Non-pigmented ciliary epithelial cell (primary cell): ENCODE measurements at regions not wholly inside any gene's neighbourhood (a gene's known extent, or its start where the extent isn't known, plus 50 kb on each side); places are given as distances from the start of the nearest gene placed in this dataset.
A peak's percentile ranks its signal among the peaks of the same experiment; 100 is the strongest.
"Not testable (repeated sequence)": the region's sequence is repeated elsewhere in the genome, so short reads cannot be mapped to it uniquely, and the experiment has no call there.

Experiments used
- DNase-seq: peaks from one replicate; pipeline ENCODE4 v3.0.0-alpha.2; 2010; ENCODE audit warnings: low read depth

- no peak for DNase-seq
Observed at GRCh38 chr6:115811541-115811940, 249.2 kb downstream of the FRK start.

GRCh38 chr6:115798229-115798628 lies 262.5 kb downstream of the FRK start:
- no peak for DNase-seq

GRCh38 chr6:115796829-115797228 lies 263.9 kb downstream of the FRK start:
- DNase-seq: no peak

- no peak for DNase-seq
Observed at GRCh38 chr6:115796061-115796460, 264.6 kb downstream of the FRK start.

GRCh38 chr6:115783402-115784061 lies 277.2 kb downstream of the FRK start:
- no peak for DNase-seq

- DNase-seq: no peak
Observed at GRCh38 chr6:115782612-115783011, 278.1 kb downstream of the FRK start.

- no peak for DNase-seq
Observed at GRCh38 chr6:115773741-115774140, 286.9 kb downstream of the FRK start.

- DNase-seq: no peak
Observed at GRCh38 chr6:115770851-115771250, 289.8 kb downstream of the FRK start.

GRCh38 chr6:115768500-115768899 lies 292.2 kb downstream of the FRK start:
- no peak for DNase-seq

GRCh38 chr6:115767931-115768330 lies 292.8 kb downstream of the FRK start:
- no peak for DNase-seq

GRCh38 chr6:115766745-115767462 lies 293.8 kb downstream of the FRK start:
- no peak for DNase-seq

- DNase-seq: no peak
Observed at GRCh38 chr6:115765966-115766365, 294.7 kb downstream of the FRK start.

GRCh38 chr6:115759051-115759450 lies 301.6 kb downstream of the FRK start:
- DNase-seq: no peak

GRCh38 chr6:115753446-115753845 lies 307.2 kb downstream of the FRK start:
- peak; percentile 10 for DNase-seq

GRCh38 chr6:115750946-115751345 lies 309.7 kb downstream of the FRK start:
- no peak for DNase-seq

GRCh38 chr6:115750292-115750691 lies 310.4 kb downstream of the FRK start:
- DNase-seq: no peak

GRCh38 chr6:115747719-115748118 lies 313.0 kb downstream of the FRK start:
- no peak for DNase-seq

GRCh38 chr6:115746583-115746982 lies 314.1 kb downstream of the FRK start:
- not testable (repeated sequence) for DNase-seq

- no peak for DNase-seq
Observed at GRCh38 chr6:115740907-115741306, 319.8 kb downstream of the FRK start.

- no peak for DNase-seq
Observed at GRCh38 chr6:115735610-115736009, 325.1 kb downstream of the FRK start.

- no peak for DNase-seq
Observed at GRCh38 chr6:115733426-115733825, 327.3 kb downstream of the FRK start.

- no peak for DNase-seq
Observed at GRCh38 chr6:115729036-115729435, 331.7 kb downstream of the FRK start.

GRCh38 chr6:115728171-115728570 lies 332.5 kb downstream of the FRK start:
- no peak for DNase-seq

- DNase-seq: no peak
Observed at GRCh38 chr6:115721564-115721963, 339.1 kb downstream of the FRK start.
